B cell (primary cell): ENCODE measurements at regions not wholly inside any gene's neighbourhood (a gene's known extent, or its start where the extent isn't known, plus 50 kb on each side); places are given as distances from the start of the nearest gene placed in this dataset.

Source experiments
- ATAC-seq: fragments of 200-7000 bp; cut with Tn5 transposase; one replicate; pipeline ENCODE4 v1.10.0; 2021; ENCODE audit warnings: low read depth, mild to moderate bottlenecking, moderate number of reproducible peaks, moderate library complexity
- CTCF ChIA-PET: fragments of 350-600 bp; sonication (Branson Sonifier 250); formaldehyde crosslinking; loops from one replicate; lab custom pipeline; 2021; ENCODE audit warnings: antibody characterized with exemption, inconsistent platforms; lab: Charles Lee
- POLR2A ChIA-PET: fragments of 350-600 bp; sonication (Branson Sonifier 250); formaldehyde crosslinking; loops from one replicate; lab custom pipeline; 2021; ENCODE audit warnings: antibody characterized with exemption; lab: Charles Lee
- DNase-seq: peaks from one replicate; pipeline ENCODE4 v3.0.0; 2013
- H2AFZ ChIP-seq: 2 replicates; pipeline ENCODE4 v1.6.1; 2012; ENCODE audit warnings: mild to moderate bottlenecking, low read depth, low read length; ENCODE audit not compliant: insufficient read depth, poor library complexity, severe bottlenecking
- H3K27ac ChIP-seq, 2 donors: 1 replicate in 1 of 2; 2 replicates in 1 of 2; pipeline ENCODE4 v1.5.1; 2012 to 2013; ENCODE audit warnings: low read length in 2 of 2, mild to moderate bottlenecking in 2 of 2, moderate library complexity in 1 of 2
- H3K27me3 ChIP-seq, 4 experiments: fragments of 200-600 bp in 1 of 4; sonication (generic) in 1 of 4; replicated peaks in 1 of 4; 1 replicate in 2 of 4; 2 replicates in 2 of 4; pipeline versions ENCODE4 v1.6.1 to v1.7.0; 2013 to 2016; ENCODE audit warnings: low read length in 3 of 4, mild to moderate bottlenecking in 2 of 4, mixed read lengths in 1 of 4, moderate library complexity in 1 of 4; ENCODE audit not compliant: insufficient read depth in 4 of 4, control insufficient read depth in 3 of 4; ENCODE audit errors: control extremely low read depth in 1 of 4
- H3K36me3 ChIP-seq, 2 experiments: replicated peaks in 1 of 2; 1 replicate in 1 of 2; 2 replicates in 1 of 2; pipeline versions ENCODE4 v1.6.1 to v1.7.1; 2013; ENCODE audit warnings: low read length in 1 of 2; ENCODE audit not compliant: insufficient read depth in 2 of 2, control insufficient read depth in 1 of 2; ENCODE audit errors: control extremely low read depth in 1 of 2, extremely low read depth in 1 of 2
- H3K4me1 ChIP-seq, 2 donors: fragments of 200-600 bp in 1 of 2; sonication (generic) in 1 of 2; 1 replicate in 1 of 2; 2 replicates in 1 of 2; pipeline versions ENCODE4 v1.5.1 to v1.6.1; 2013 to 2017; ENCODE audit warnings: low read length in 2 of 2; ENCODE audit not compliant: control insufficient read depth in 2 of 2, insufficient read depth in 2 of 2
- H3K4me2 ChIP-seq: replicated peaks from 2 replicates; pipeline ENCODE3; 2012; ENCODE audit warnings: mild to moderate bottlenecking, low read depth, low read length; ENCODE audit not compliant: poor library complexity, severe bottlenecking
- H3K4me3 ChIP-seq, 5 experiments: fragments of 200-600 bp in 1 of 5; sonication (generic) in 1 of 5; 1 replicate in 3 of 5; 2 replicates in 2 of 5; pipeline versions ENCODE4 v1.5.1 to v1.7.0; 2011 to 2016; ENCODE audit warnings: low read length in 4 of 5, mild to moderate bottlenecking in 4 of 5, low read depth in 2 of 5, control low read depth in 1 of 5, moderate library complexity in 1 of 5; ENCODE audit not compliant: insufficient read depth in 1 of 5; ENCODE audit errors: control extremely low read depth in 1 of 5, extremely low read depth in 1 of 5
- H3K79me2 ChIP-seq: fragments of 200-600 bp; sonication (generic); one replicate; pipeline ENCODE4 v1.6.0; 2016; ENCODE audit warnings: low read length; ENCODE audit not compliant: control insufficient read depth, insufficient read depth
- H3K9ac ChIP-seq: fragments of 200-600 bp; sonication (generic); 2 replicates; pipeline ENCODE4 v1.6.1; 2017; ENCODE audit warnings: mild to moderate bottlenecking, low read length, moderate library complexity
- H3K9me3 ChIP-seq, 3 donors: one replicate each; pipeline versions ENCODE4 v1.6.1 to v1.7.1; 2013; ENCODE audit warnings: low read length in 2 of 3; ENCODE audit not compliant: control insufficient read depth in 2 of 3, insufficient read depth in 1 of 3; ENCODE audit errors: control extremely low read depth in 1 of 3
- H4K20me1 ChIP-seq: 2 replicates; pipeline ENCODE4 v1.6.0; 2012; ENCODE audit warnings: mild to moderate bottlenecking, low read length; ENCODE audit not compliant: insufficient read depth, control insufficient read depth, poor library complexity, severe bottlenecking
- H3K27ac Mint-ChIP-seq: one replicate; pipeline ENCODE4 v1.8.0; 2021; ENCODE audit warnings: mixed read lengths
- H3K27me3 Mint-ChIP-seq: one replicate; pipeline ENCODE4 v1.8.0; 2021; ENCODE audit warnings: mixed read lengths
- H3K4me1 Mint-ChIP-seq: one replicate; pipeline ENCODE4 v1.8.0; 2021; ENCODE audit warnings: mixed read lengths
- H3K4me3 Mint-ChIP-seq: one replicate; pipeline ENCODE4 v1.8.0; 2021; ENCODE audit warnings: mixed read lengths
- H3K9me3 Mint-ChIP-seq: one replicate; pipeline ENCODE4 v1.8.0; 2022; ENCODE audit warnings: mixed read lengths; ENCODE audit not compliant: insufficient read depth
- CTCF ChIP-seq: fragments of 200-600 bp; IDR thresholded peaks from one replicate; pipeline ENCODE4 v1.8.0; 2022; ENCODE audit warnings: antibody characterized with exemption, mild to moderate bottlenecking
- EZH2 ChIP-seq: IDR thresholded peaks from 2 replicates; pipeline ENCODE4 v1.6.1; 2012; ENCODE audit warnings: borderline replicate concordance, low read depth, mild to moderate bottlenecking, moderate library complexity, low read length; ENCODE audit not compliant: insufficient read depth, poor library complexity, severe bottlenecking
- WGBS: methylation state at CpG from one replicate; pipeline ENCODE4 v1.1.5; 2013; ENCODE audit warnings: missing lambda C conversion rate; ENCODE audit not compliant: insufficient coverage; 5-methylcytosine and 5-hydroxymethylcytosine counted together
- intact Hi-C: fragments of 100-400 bp; cut with micrococcal nuclease; formaldehyde crosslinking; loops from one replicate; pipeline ENCODE4 v1.10.0; 2022

- TF ChIP-seq EZH2 (no peak), CTCF (no peak)
- Histone ChIP-seq H3K36me3 (no peaks in the 10 kb centered on the region), H3K4me2 (no peak overlapping the region), H3K9me3 (peaks cover 0 to 3% (median 0%) of the 10 kb centered on the region in 3 donors), H2AFZ (no peak overlapping the region), H3K4me1 (no peaks in the 10 kb centered on the region), H3K4me3 (no peak overlapping the region), H3K27ac (no peak overlapping the region), H3K27me3 (peaks cover 0 to 4% (median 0%) of the 10 kb centered on the region in 4 experiments), H3K79me2 (no peaks in the 10 kb centered on the region), H4K20me1 (no peaks in the 10 kb centered on the region), H3K9ac (no peak overlapping the region)
- peaks cover 11% of the 10 kb centered on the region for H3K27me3 Mint-ChIP-seq
- ATAC-seq = no peak
- WGBS = 50% methylated on average over 1 of the region's 1 CpG
- no peak overlapping the region for H3K27ac Mint-ChIP-seq
- no peaks in the 10 kb centered on the region for H3K4me1 Mint-ChIP-seq
- POLR2A ChIA-PET = no interaction called here
- intact Hi-C loops = no loop called here
- H3K9me3 Mint-ChIP-seq = no peaks in the 10 kb centered on the region
- CTCF ChIA-PET = no interaction called here
- H3K4me3 Mint-ChIP-seq = no peak overlapping the region
- no peak for DNase-seq
Observed at GRCh38 chr3:135807879-135808278, 157.6 kb upstream of the PPP2R3A start.

- H3K36me3 ChIP-seq = no peaks in the 10 kb centered on the region
- ChIA-PET POLR2A (no interaction called here), CTCF (no interaction called here)
- no peaks in the 10 kb centered on the region for H3K79me2 ChIP-seq
- Mint-ChIP-seq H3K4me3 (no peak overlapping the region), H3K27ac (no peak overlapping the region), H3K4me1 (no peaks in the 10 kb centered on the region), H3K27me3 (peaks cover 11% of the 10 kb centered on the region), H3K9me3 (no peaks in the 10 kb centered on the region)
- no peak for ATAC-seq
- WGBS = 60% methylated on average over 2 of the region's 4 CpGs
- TF ChIP-seq EZH2 = no peak
- TF ChIP-seq CTCF = no peak
- H2AFZ ChIP-seq = no peak overlapping the region
- H3K4me3 ChIP-seq = no peak overlapping the region
- H3K4me2 ChIP-seq = no peak overlapping the region
- no peak for DNase-seq
- intact Hi-C loops = no loop called here
- H3K27ac ChIP-seq = no peak overlapping the region
- H3K27me3 ChIP-seq = peaks cover 0 to 4% (median 0%) of the 10 kb centered on the region in 4 experiments
- peaks cover 0 to 3% (median 0%) of the 10 kb centered on the region in 3 donors for H3K9me3 ChIP-seq
- H4K20me1 ChIP-seq = no peaks in the 10 kb centered on the region
- no peaks in the 10 kb centered on the region for H3K4me1 ChIP-seq
- H3K9ac ChIP-seq = no peak overlapping the region
Observed at GRCh38 chr3:135809021-135809634, 156.4 kb upstream of the PPP2R3A start.
